Tongue (tissue), 1 donor: ENCODE measurements at regions not wholly inside any gene's neighbourhood (a gene's known extent, or its start where the extent isn't known, plus 50 kb on each side); places are given as distances from the start of the nearest gene placed in this dataset.
"Not testable (repeated sequence)": the region's sequence is repeated elsewhere in the genome, so short reads cannot be mapped to it uniquely, and the experiment has no call there.

Experiments used
- DNase-seq: peaks from one replicate; pipeline ENCODE4 v3.0.0-alpha.2; 2015

- peak; percentile 6 for DNase-seq
These were observed 89.7 kb upstream of the CMC1 start for GRCh38 chr3:28151608-28152228.

GRCh38 chr3:28155631-28156030 is 85.8 kb upstream of the CMC1 start:
- no peak for DNase-seq

GRCh38 chr3:28156599-28156998 is 84.8 kb upstream of the CMC1 start:
- not testable (repeated sequence) for DNase-seq

GRCh38 chr3:28171962-28172361 is 69.5 kb upstream of the CMC1 start:
- DNase-seq, result no peak

GRCh38 chr3:28172748-28173147 is 68.7 kb upstream of the CMC1 start:
- DNase-seq, result no peak

- no peak for DNase-seq
These were observed 67.6 kb upstream of the CMC1 start for GRCh38 chr3:28173836-28174235.

- DNase-seq, result no peak
These were observed 54.7 kb upstream of the CMC1 start for GRCh38 chr3:28186748-28187147.

GRCh38 chr3:28188686-28189085 is 52.7 kb upstream of the CMC1 start:
- no peak for DNase-seq

GRCh38 chr3:28191363-28191762 is 50.1 kb upstream of the CMC1 start:
- DNase-seq, result no peak
